Activated naive CD4-positive, alpha-beta T cell treated with anti-CD3 and anti-CD28 coated beads, Interleukin-2, amount 50 U/mL, for 72 hours (primary cell): ENCODE measurements at regions not wholly inside any gene's neighbourhood (a gene's known extent, or its start where the extent isn't known, plus 50 kb on each side); places are given as distances from the start of the nearest gene placed in this dataset.

Experiments used
- ATAC-seq, 2 donors: fragments of 150-1000 bp; cut with Tn5 transposase; 2 replicates each; pipeline ENCODE4 v1.10.0; 2021; ENCODE audit warnings: mild to moderate bottlenecking in 2 of 2, moderate library complexity in 2 of 2
- DNase-seq, 2 donors: peaks; one replicate each; pipeline ENCODE4 v3.0.0; 2021 to 2022; ENCODE audit warnings: low spot score in 2 of 2
- H3K27ac Mint-ChIP-seq, 2 donors: one replicate each; pipeline ENCODE4 v1.8.0; 2022; ENCODE audit warnings: mild to moderate bottlenecking in 2 of 2, mixed read lengths in 2 of 2
- H3K36me3 Mint-ChIP-seq, 2 donors: one replicate each; pipeline ENCODE4 v1.8.0; 2022; ENCODE audit warnings: mixed read lengths in 2 of 2
- H3K9me3 Mint-ChIP-seq, 2 donors: one replicate each; pipeline ENCODE4 v1.8.0; 2022; ENCODE audit warnings: mixed read lengths in 2 of 2

DNA sequence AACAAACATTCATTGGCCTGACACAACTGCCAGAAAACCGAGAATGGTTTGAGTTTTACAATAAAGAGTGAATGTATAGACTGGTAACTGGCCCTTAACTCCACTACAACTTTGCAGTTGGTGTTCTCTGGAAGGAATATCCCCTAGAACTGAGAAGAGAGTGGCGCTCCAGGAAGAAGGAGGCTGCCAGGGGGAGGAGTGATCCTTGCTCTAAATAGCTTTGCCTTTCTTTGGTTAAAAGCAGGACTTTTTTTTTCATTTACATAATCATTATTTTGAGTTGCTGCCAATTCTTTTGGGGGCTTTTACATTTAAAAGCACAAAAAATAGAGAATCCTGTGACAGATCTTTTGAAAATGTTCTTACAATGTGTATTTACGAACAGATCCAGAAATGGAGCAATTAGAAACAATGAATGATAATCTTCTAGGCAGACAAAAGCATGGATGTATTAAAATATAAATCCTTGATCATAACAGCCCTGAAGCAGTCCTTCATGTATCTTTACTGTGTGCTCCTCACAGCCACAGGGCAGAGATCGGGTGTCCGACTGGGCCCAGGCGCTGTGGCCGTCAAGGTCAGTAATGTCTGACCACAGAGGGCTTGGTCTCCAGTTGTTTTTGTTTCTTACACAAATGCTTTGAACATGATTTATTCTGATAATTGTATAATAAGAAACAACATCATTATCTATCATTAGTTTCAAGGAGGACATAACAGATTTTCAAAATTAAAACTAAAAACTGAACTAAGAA is 612.2 kb downstream of the HDGFL1 start:
- Mint-ChIP-seq H3K36me3 (no peaks in the 10 kb centered on the region), H3K9me3 (peaks cover 0 to 4% of the 10 kb centered on the region in 2 donors), H3K27ac (no peak overlapping the region)
- DNase-seq (no peak), ATAC-seq (no peak)

DNA sequence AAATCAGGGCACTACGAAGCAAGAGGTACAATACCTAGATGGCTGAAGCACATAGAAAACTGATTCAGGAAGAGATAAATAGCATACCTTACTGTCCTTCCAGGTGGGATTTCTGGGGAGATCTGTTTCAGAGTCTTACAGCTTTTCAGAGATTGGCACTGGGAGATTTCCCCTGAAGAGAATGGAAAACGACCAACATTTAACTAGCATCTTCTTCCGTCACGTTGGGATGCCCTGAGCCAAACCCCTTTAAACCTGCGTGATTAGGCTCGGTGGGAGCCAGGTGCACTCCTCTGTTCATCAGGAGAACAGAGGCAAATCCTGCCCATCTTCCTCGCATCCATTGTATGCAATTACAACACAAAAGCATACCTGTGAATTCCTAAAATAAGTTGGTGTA is 614.5 kb downstream of the HDGFL1 start:
- Mint-ChIP-seq H3K9me3 (no peaks in the 10 kb centered on the region), H3K27ac (no peak overlapping the region), H3K36me3 (no peaks in the 10 kb centered on the region)
- no peak for ATAC-seq
- DNase-seq: no peak

DNA sequence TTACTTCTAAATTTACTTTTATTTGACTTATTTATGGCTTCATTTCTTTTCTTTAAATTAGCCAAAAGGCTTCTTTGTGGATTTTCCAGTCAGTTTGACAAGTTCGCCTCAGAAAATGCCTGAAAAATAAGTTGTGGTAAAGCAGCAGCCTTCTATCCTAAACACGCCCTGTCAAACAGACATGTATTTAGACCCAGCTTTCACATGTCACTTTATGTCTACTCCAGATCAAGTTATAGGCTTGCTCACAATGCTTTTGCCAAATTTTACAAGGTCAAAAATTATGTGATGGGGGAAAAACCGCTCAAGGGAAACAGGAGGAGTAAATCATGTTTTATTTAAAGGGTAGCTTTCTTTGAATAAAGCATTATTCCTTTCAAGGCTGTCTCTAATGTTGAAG is 615.0 kb downstream of the HDGFL1 start:
- Mint-ChIP-seq H3K27ac (no peak overlapping the region), H3K9me3 (no peaks in the 10 kb centered on the region), H3K36me3 (no peaks in the 10 kb centered on the region)
- DNase-seq (no peak), ATAC-seq (no peak)

DNA sequence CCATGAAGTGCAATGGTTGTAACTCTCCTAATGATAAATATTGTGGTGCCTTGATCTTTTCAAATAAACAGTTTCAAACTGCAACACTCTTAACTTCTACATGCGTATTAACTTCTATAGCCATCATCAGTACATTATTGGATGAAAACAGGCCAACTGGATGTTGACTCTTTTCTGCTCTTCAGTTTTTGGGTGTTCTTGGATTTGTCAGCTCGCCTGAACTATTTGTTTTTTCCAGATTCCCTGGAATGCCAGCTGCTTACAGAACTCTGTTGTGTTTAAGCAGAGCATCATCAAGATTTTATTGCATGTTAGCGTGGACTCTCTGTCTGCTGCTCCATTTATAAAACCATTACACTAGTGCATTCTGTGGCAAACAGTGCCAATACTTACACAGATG is 626.1 kb downstream of the HDGFL1 start:
- ATAC-seq (no peak), DNase-seq (no peak)
- no peak overlapping the region for H3K27ac Mint-ChIP-seq
- no peaks in the 10 kb centered on the region for H3K36me3 Mint-ChIP-seq
- peaks cover 7 to 16% of the 10 kb centered on the region in 2 donors for H3K9me3 Mint-ChIP-seq

GRCh38 chr6:23199541-23199940 is 630.2 kb downstream of the HDGFL1 start:
- Mint-ChIP-seq H3K9me3 (peaks cover 0 to 9% of the 10 kb centered on the region in 2 donors), H3K27ac (no peak overlapping the region), H3K36me3 (no peaks in the 10 kb centered on the region)
- DNase-seq: no peak
- ATAC-seq: no peak

- H3K9me3 Mint-ChIP-seq: peaks cover 0 to 5% of the 10 kb centered on the region in 2 donors
- ATAC-seq (no peak), DNase-seq (no peak)
- no peak overlapping the region for H3K27ac Mint-ChIP-seq
- no peaks in the 10 kb centered on the region for H3K36me3 Mint-ChIP-seq
Measured at GRCh38 chr6:23200946-23201345, 631.6 kb downstream of the HDGFL1 start.

DNA sequence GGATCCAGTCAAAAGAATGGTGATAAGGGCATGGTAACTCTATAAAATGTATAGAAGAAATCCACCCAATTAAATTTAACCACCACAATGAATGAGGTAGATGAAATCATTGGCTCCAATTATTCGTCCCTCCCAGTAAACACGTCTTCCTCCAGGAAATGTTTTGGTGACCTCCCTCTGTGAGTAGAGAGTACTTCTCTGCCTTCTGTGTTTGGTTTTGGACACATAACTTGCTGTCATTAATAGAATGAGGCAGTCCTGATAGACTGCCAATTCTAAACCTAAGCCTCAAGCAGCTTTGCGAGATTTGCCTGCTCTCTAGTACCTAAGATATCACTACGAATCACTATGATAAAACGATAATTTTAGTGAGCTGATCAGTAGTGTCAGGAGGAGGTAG is 632.8 kb downstream of the HDGFL1 start:
- ATAC-seq (no peak), DNase-seq (no peak)
- no peak overlapping the region for H3K27ac Mint-ChIP-seq

DNA sequence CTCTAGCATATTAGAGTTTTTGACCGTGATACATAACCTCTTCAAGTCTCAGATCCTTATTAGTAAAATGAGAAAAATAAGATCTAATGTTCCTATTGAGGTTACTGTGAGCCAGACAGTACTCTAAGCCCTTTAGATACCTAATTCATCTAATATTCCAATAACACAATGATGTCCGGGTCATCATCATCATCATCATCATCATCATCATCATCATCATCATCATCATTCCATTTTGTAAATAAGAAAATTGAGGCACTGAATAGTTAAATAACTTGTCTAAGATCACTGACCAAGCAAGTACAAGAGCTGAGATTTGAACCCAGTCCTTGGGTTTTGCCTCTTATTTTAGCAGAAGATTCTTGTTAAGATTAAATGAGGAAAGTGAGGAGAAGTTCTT is 643.0 kb downstream of the HDGFL1 start:
- DNase-seq: no peak
- Mint-ChIP-seq H3K9me3 (peaks cover 26 to 34% of the 10 kb centered on the region in 2 donors), H3K27ac (no peak overlapping the region), H3K36me3 (peaks cover 0 to 7% of the 10 kb centered on the region in 2 donors)
- no peak for ATAC-seq

More for the DNA sequence above, 632.8 kb downstream of the HDGFL1 start:
- H3K36me3 Mint-ChIP-seq: no peaks in the 10 kb centered on the region
- peaks cover 0 to 6% of the 10 kb centered on the region in 2 donors for H3K9me3 Mint-ChIP-seq

- peaks cover 19 to 26% of the 10 kb centered on the region in 2 donors for H3K9me3 Mint-ChIP-seq
- ATAC-seq (no peak), DNase-seq (no peak)
- peaks cover 0 to 5% of the 10 kb centered on the region in 2 donors for H3K36me3 Mint-ChIP-seq
- H3K27ac Mint-ChIP-seq: no peak overlapping the region
Measured at GRCh38 chr6:23213193-23213592, 643.8 kb downstream of the HDGFL1 start.

- no peak for ATAC-seq
- Mint-ChIP-seq H3K36me3 (peaks cover 0 to under 1% of the 10 kb centered on the region in 2 donors), H3K9me3 (peaks cover 14 to 22% of the 10 kb centered on the region in 2 donors), H3K27ac (no peak overlapping the region)
- DNase-seq: no peak
Measured at GRCh38 chr6:23213651-23214050, 644.3 kb downstream of the HDGFL1 start.

DNA sequence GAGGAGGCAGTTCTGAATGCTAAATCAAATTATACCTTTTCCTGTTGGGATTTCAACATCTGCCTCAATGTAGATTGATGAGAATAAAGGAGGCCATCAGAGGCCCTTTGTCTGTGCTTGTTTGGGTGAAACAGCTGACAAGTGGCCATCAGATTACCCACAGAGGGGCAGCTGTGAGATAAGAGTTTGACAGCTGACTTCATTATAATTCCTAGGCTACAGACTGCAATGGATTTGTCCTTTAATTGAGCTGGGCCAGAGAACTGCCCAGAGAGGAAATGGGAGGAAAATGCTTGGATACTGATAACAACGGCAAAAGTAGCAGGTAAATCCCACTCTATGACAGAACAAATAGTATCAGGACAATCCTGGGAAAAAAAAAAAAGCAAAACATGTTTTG is 649.4 kb downstream of the HDGFL1 start:
- Mint-ChIP-seq H3K36me3 (no peaks in the 10 kb centered on the region), H3K27ac (no peak overlapping the region), H3K9me3 (peaks cover 2 to 4% of the 10 kb centered on the region in 2 donors)
- ATAC-seq: no peak
- DNase-seq: no peak

GRCh38 chr6:23222724-23223123 is 653.4 kb downstream of the HDGFL1 start:
- ATAC-seq (no peak), DNase-seq (no peak)
- Mint-ChIP-seq H3K36me3 (no peaks in the 10 kb centered on the region), H3K9me3 (peaks cover 21 to 23% of the 10 kb centered on the region in 2 donors), H3K27ac (no peak overlapping the region)

- peaks cover 0 to 4% of the 10 kb centered on the region in 2 donors for H3K36me3 Mint-ChIP-seq
- no peak overlapping the region for H3K27ac Mint-ChIP-seq
- peaks cover 21 to 31% of the 10 kb centered on the region in 2 donors for H3K9me3 Mint-ChIP-seq
- DNase-seq (no peak), ATAC-seq (no peak)
Measured at GRCh38 chr6:23224540-23224939, 655.2 kb downstream of the HDGFL1 start.

GRCh38 chr6:23228439-23229024 is 659.2 kb downstream of the HDGFL1 start:
- no peak for ATAC-seq
- DNase-seq: no peak
- Mint-ChIP-seq H3K36me3 (peaks cover 0 to 4% of the 10 kb centered on the region in 2 donors), H3K9me3 (peaks cover 21 to 33% of the 10 kb centered on the region in 2 donors), H3K27ac (peak overlapping the region in 1 of 2 donors; percentile 22)

DNA sequence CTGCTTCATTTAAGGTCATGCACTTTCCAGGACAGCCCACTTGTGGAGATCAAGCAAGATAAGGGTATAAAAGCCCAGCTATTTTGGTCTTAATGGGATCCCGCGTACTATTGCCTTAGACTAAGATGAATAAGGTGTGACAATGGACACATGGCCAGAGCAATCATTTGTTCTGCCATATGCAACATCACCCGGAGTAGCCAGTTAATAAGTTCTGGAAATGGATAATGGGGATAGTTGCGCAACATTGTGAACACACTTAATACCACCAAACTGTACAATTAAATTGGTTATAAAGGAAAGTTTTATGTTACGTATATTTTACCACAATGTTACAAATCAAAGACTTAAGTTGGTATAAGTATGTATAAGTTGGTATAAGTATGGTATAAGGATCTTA is 674.5 kb downstream of the HDGFL1 start:
- peaks cover 8% of the 10 kb centered on the region in 2 donors for H3K9me3 Mint-ChIP-seq
- DNase-seq: no peak
- H3K36me3 Mint-ChIP-seq: no peaks in the 10 kb centered on the region
- H3K27ac Mint-ChIP-seq: no peak overlapping the region
- ATAC-seq: no peak

GRCh38 chr6:23244300-23244699 is 674.9 kb downstream of the HDGFL1 start:
- H3K9me3 Mint-ChIP-seq: peaks cover 8% of the 10 kb centered on the region in 2 donors
- ATAC-seq (no peak), DNase-seq (no peak)
- no peaks in the 10 kb centered on the region for H3K36me3 Mint-ChIP-seq
- no peak overlapping the region for H3K27ac Mint-ChIP-seq

GRCh38 chr6:23245572-23245971 is 676.2 kb downstream of the HDGFL1 start:
- ATAC-seq (no peak), DNase-seq (no peak)
- no peak overlapping the region for H3K27ac Mint-ChIP-seq
- H3K36me3 Mint-ChIP-seq: no peaks in the 10 kb centered on the region
- peaks cover 8% of the 10 kb centered on the region in 2 donors for H3K9me3 Mint-ChIP-seq

- DNase-seq: no peak
- no peaks in the 10 kb centered on the region for H3K36me3 Mint-ChIP-seq
- ATAC-seq: no peak
- H3K27ac Mint-ChIP-seq: no peak overlapping the region
- peaks cover 3 to 4% of the 10 kb centered on the region in 2 donors for H3K9me3 Mint-ChIP-seq
Measured at GRCh38 chr6:23246896-23247295, 677.5 kb downstream of the HDGFL1 start.
